Activated T-helper 2 cell treated with anti-CD3 and anti-CD28 coated beads, Interferon-gamma antibody, Interleukin-2, Interleukin-4, amounts not matched to agents 10 μg/mL and 5 μg/mL and 100 μg/mL, durations not matched to agents 14 hours and 24 hours and 36 hours (primary cell): ENCODE measurements at regions not wholly inside any gene's neighbourhood (a gene's known extent, or its start where the extent isn't known, plus 50 kb on each side); places are given as distances from the start of the nearest gene placed in this dataset.
"Not testable (repeated sequence)": the region's sequence is repeated elsewhere in the genome, so short reads cannot be mapped to it uniquely, and the experiment has no call there.

Source experiments
- DNase-seq: peaks from one replicate; pipeline ENCODE4 v3.0.0; 2021; ENCODE audit warnings: low spot score
- H3K27ac Mint-ChIP-seq: one replicate; pipeline ENCODE4 v1.8.0; 2021; ENCODE audit warnings: mixed read lengths
- H3K27me3 Mint-ChIP-seq: one replicate; pipeline ENCODE4 v1.8.0; 2021; ENCODE audit warnings: low read depth, mixed read lengths
- H3K36me3 Mint-ChIP-seq: one replicate; pipeline ENCODE4 v1.8.0; 2021; ENCODE audit warnings: low read depth, mixed read lengths
- H3K4me1 Mint-ChIP-seq: one replicate; pipeline ENCODE4 v1.8.0; 2021; ENCODE audit warnings: low read depth, mixed read lengths
- H3K4me3 Mint-ChIP-seq: one replicate; pipeline ENCODE4 v1.8.0; 2021; ENCODE audit warnings: low read depth, mild to moderate bottlenecking, moderate library complexity, mixed read lengths
- H3K9me3 Mint-ChIP-seq: one replicate; pipeline ENCODE4 v1.8.0; 2021; ENCODE audit warnings: mixed read lengths
- intact Hi-C: fragments of 100-400 bp; cut with micrococcal nuclease; formaldehyde crosslinking; loops from one replicate; pipeline ENCODE4 v1.15.1; 2023

GRCh38 chr21:8987896-8988295, 1533.5 kb upstream of the TPTE start:
- peaks cover 39% of the 10 kb centered on the region for H3K9me3 Mint-ChIP-seq
- H3K27me3 Mint-ChIP-seq, DNase-seq, H3K36me3 Mint-ChIP-seq, H3K27ac Mint-ChIP-seq, H3K4me3 Mint-ChIP-seq, H3K4me1 Mint-ChIP-seq, intact Hi-C loops: not testable (repeated sequence)

- H3K36me3 Mint-ChIP-seq, result peaks cover 5% of the 10 kb centered on the region
- no peaks in the 10 kb centered on the region for H3K4me1 Mint-ChIP-seq
- peaks cover 47% of the 10 kb centered on the region for H3K9me3 Mint-ChIP-seq
- DNase-seq, result no peak
- no peaks in the 10 kb centered on the region for H3K27me3 Mint-ChIP-seq
- no peak overlapping the region for H3K4me3 Mint-ChIP-seq
- no peak overlapping the region for H3K27ac Mint-ChIP-seq
- intact Hi-C loops, result no loop called here
Measured at GRCh38 chr21:8988696-8989095, 1532.7 kb upstream of the TPTE start.

GRCh38 chr21:8989261-8989711, 1532.1 kb upstream of the TPTE start:
- H3K4me1 Mint-ChIP-seq, result no peaks in the 10 kb centered on the region
- intact Hi-C loops, result no loop called here
- DNase-seq, result no peak

GRCh38 chr21:8989721-8990325, 1531.6 kb upstream of the TPTE start:
- intact Hi-C loops, result no loop called here
- Mint-ChIP-seq H3K9me3 (peaks cover 59% of the 10 kb centered on the region), H3K4me3 (no peak overlapping the region), H3K4me1 (no peaks in the 10 kb centered on the region), H3K36me3 (peaks cover 5% of the 10 kb centered on the region), H3K27ac (no peak overlapping the region), H3K27me3 (no peaks in the 10 kb centered on the region)
- no peak for DNase-seq

More at GRCh38 chr21:8989261-8989711, 1532.1 kb upstream of the TPTE start:
- no peak overlapping the region for H3K27ac Mint-ChIP-seq
- no peaks in the 10 kb centered on the region for H3K27me3 Mint-ChIP-seq
- H3K4me3 Mint-ChIP-seq, result no peak overlapping the region
- peaks cover 5% of the 10 kb centered on the region for H3K36me3 Mint-ChIP-seq
- peaks cover 53% of the 10 kb centered on the region for H3K9me3 Mint-ChIP-seq

GRCh38 chr21:8990326-8991087, 1530.9 kb upstream of the TPTE start:
- H3K4me3 Mint-ChIP-seq, result no peak overlapping the region
- no peak overlapping the region for H3K27ac Mint-ChIP-seq
- no peak for DNase-seq
- H3K36me3 Mint-ChIP-seq, result peaks cover 5% of the 10 kb centered on the region
- intact Hi-C loops, result no loop called here
- no peaks in the 10 kb centered on the region for H3K27me3 Mint-ChIP-seq
- H3K9me3 Mint-ChIP-seq, result peaks cover 65% of the 10 kb centered on the region
- no peaks in the 10 kb centered on the region for H3K4me1 Mint-ChIP-seq

- H3K4me3 Mint-ChIP-seq, result no peak overlapping the region
- DNase-seq, result no peak
- intact Hi-C loops, result no loop called here
- no peak overlapping the region for H3K27ac Mint-ChIP-seq
- no peaks in the 10 kb centered on the region for H3K27me3 Mint-ChIP-seq
- H3K36me3 Mint-ChIP-seq, result peaks cover 5% of the 10 kb centered on the region
- H3K4me1 Mint-ChIP-seq, result no peaks in the 10 kb centered on the region
- H3K9me3 Mint-ChIP-seq, result peaks cover 69% of the 10 kb centered on the region
Measured at GRCh38 chr21:8991088-8991907, 1530.1 kb upstream of the TPTE start.

- Mint-ChIP-seq H3K36me3 (peaks cover 5% of the 10 kb centered on the region), H3K27me3 (no peaks in the 10 kb centered on the region), H3K9me3 (peaks cover 73% of the 10 kb centered on the region), H3K27ac (no peak overlapping the region), H3K4me1 (no peaks in the 10 kb centered on the region), H3K4me3 (no peak overlapping the region)
- no peak for DNase-seq
- intact Hi-C loops, result no loop called here
Measured at GRCh38 chr21:8991968-8992621, 1529.3 kb upstream of the TPTE start.

- H3K4me1 Mint-ChIP-seq, result no peaks in the 10 kb centered on the region
- H3K27ac Mint-ChIP-seq, result no peak overlapping the region
- intact Hi-C loops, result no loop called here
- peaks cover 79% of the 10 kb centered on the region for H3K9me3 Mint-ChIP-seq
- no peak for DNase-seq
- no peaks in the 10 kb centered on the region for H3K27me3 Mint-ChIP-seq
- H3K36me3 Mint-ChIP-seq, result peaks cover 5% of the 10 kb centered on the region
- no peak overlapping the region for H3K4me3 Mint-ChIP-seq
Measured at GRCh38 chr21:8992731-8993174, 1528.6 kb upstream of the TPTE start.

- Mint-ChIP-seq H3K4me1 (no peaks in the 10 kb centered on the region), H3K4me3 (no peak overlapping the region), H3K36me3 (peaks cover 5% of the 10 kb centered on the region), H3K27ac (no peak overlapping the region), H3K27me3 (no peaks in the 10 kb centered on the region), H3K9me3 (peaks cover 86% of the 10 kb centered on the region)
- no peak for DNase-seq
- intact Hi-C loops, result no loop called here
Measured at GRCh38 chr21:8993284-8993942, 1528.0 kb upstream of the TPTE start.

- peaks cover 92% of the 10 kb centered on the region for H3K9me3 Mint-ChIP-seq
- H3K36me3 Mint-ChIP-seq, result peaks cover 5% of the 10 kb centered on the region
- no peaks in the 10 kb centered on the region for H3K27me3 Mint-ChIP-seq
- no peak overlapping the region for H3K27ac Mint-ChIP-seq
- H3K4me1 Mint-ChIP-seq, result no peaks in the 10 kb centered on the region
- no peak for DNase-seq
- intact Hi-C loops, result no loop called here
- H3K4me3 Mint-ChIP-seq, result no peak overlapping the region
Measured at GRCh38 chr21:8993943-8994639, 1527.3 kb upstream of the TPTE start.

- H3K27ac Mint-ChIP-seq, result no peak overlapping the region
- H3K4me1 Mint-ChIP-seq, result no peaks in the 10 kb centered on the region
- H3K36me3 Mint-ChIP-seq, result peaks cover 5% of the 10 kb centered on the region
- peaks cover 89% of the 10 kb centered on the region for H3K9me3 Mint-ChIP-seq
- intact Hi-C loops, result no loop called here
- no peaks in the 10 kb centered on the region for H3K27me3 Mint-ChIP-seq
- H3K4me3 Mint-ChIP-seq, result no peak overlapping the region
- DNase-seq, result no peak
Measured at GRCh38 chr21:8994640-8995511, 1526.5 kb upstream of the TPTE start.
